ENCODE measurements at regions not wholly inside any gene's neighbourhood (a gene's known extent, or its start where the extent isn't known, plus 50 kb on each side); places are given as distances from the start of the nearest gene placed in this dataset.

GRCh38 chr2:201961401-201961800 lies 72.3 kb upstream of the FZD7 start:
- Histone ChIP-seq H3K4me3 (no peak overlapping the region), H3K27me3 (ENCODE audit: control insufficient read depth in 2 of 2, insufficient read depth in 2 of 2, low read length in 2 of 2) (peaks cover 5 to 36% of the 10 kb centered on the region in 2 experiments; a peak in 4 of 5 replicates), H2AFZ (ENCODE audit: low read depth, low read length) (no peak overlapping the region), H3K9me1 (ENCODE audit: control insufficient read depth, insufficient read depth, low read length) (no peaks in the 10 kb centered on the region), H3K27ac (ENCODE audit: extremely low read depth, low read depth, low read length) (no peak overlapping the region), H3K9me3 (replicated peaks; ENCODE audit: control insufficient read depth, insufficient read depth, low read depth, low read length) (no peaks in the 10 kb centered on the region), H4K20me1 (replicated peaks; ENCODE audit: control insufficient read depth, insufficient read depth, low read length) (no peaks in the 10 kb centered on the region), H3K79me2 (ENCODE audit: control insufficient read depth, insufficient read depth, low read length) (no peaks in the 10 kb centered on the region), H3K4me2 (ENCODE audit: insufficient read depth, low read length) (no peak overlapping the region), H3K36me3 (ENCODE audit: control insufficient read depth, insufficient read depth, low read length) (no peaks in the 10 kb centered on the region), H3K4me1 (replicated peaks in 1 of 2; ENCODE audit: control insufficient read depth in 2 of 2, insufficient read depth in 2 of 2, low read length in 2 of 2) (no peaks in the 10 kb centered on the region; a peak in 1 of 5 replicates), H3K9ac (ENCODE audit: insufficient read depth in 1 of 2, low read depth in 2 of 2, low read length in 2 of 2) (no peak overlapping the region)
- no peak for DNase-seq (ENCODE audit: extremely low read depth in 1 of 4, low spot score in 3 of 4)
- TF ChIP-seq FOXJ2 (tag; IDR thresholded peaks at IDR 0.05), result no peak
- TF ChIP-seq ZNF184 (CRISPR knock-in tag; IDR thresholded peaks at IDR 0.05), result no peak
- no peak for TF ChIP-seq SRSF9 (IDR thresholded peaks at IDR 0.05; ENCODE audit: borderline replicate concordance, low read depth, low read length)
- TF ChIP-seq POU5F1 (IDR thresholded peaks at IDR 0.05; ENCODE audit: borderline replicate concordance, low read depth, low read length, partially characterized antibody), result no peak
- no peak for TF ChIP-seq THAP12 (CRISPR knock-in tag; IDR thresholded peaks at IDR 0.05)
- no peak for TF ChIP-seq HLTF (IDR thresholded peaks at IDR 0.05)
- TF ChIP-seq TEAD2 (tag; IDR thresholded peaks at IDR 0.05), result no peak
- TF ChIP-seq NKRF (IDR thresholded peaks at IDR 0.05; ENCODE audit: borderline replicate concordance), result no peak
- no peak for TF ChIP-seq SAFB2 (IDR thresholded peaks at IDR 0.05; ENCODE audit: borderline replicate concordance, low read depth, low read length, severe bottlenecking)
- no peak for TF ChIP-seq TSHZ1 (CRISPR knock-in tag; IDR thresholded peaks at IDR 0.05)
- no peak for TF ChIP-seq STAT5A (IDR thresholded peaks at IDR 0.05; ENCODE audit: borderline replicate concordance, low read length)
- TF ChIP-seq USF1 (CRISPR knock-in tag; IDR thresholded peaks at IDR 0.05), result no peak
- in situ Hi-C loops (cut with MboI) (no loop called here), intact Hi-C loops (cut with micrococcal nuclease) (loop anchor here (5.0 kb wide), 1 partner anchor 99 kb away; no protein-coding TSS in a partner anchor)
- no peak for FAIRE-seq
- ChIA-PET POLR2A (interaction anchor here (0.7 kb wide), 1 partner anchor 10 kb away, joined by 3 read pairs; no protein-coding TSS in a partner anchor), CTCF (ENCODE audit: low intra/inter-chr PET ratio) (no interaction called here)
- BruUV-seq (replicated peaks), result no TSS peak
- no peak for ATAC-seq
- 7% methylated on average over 3 of the region's 3 CpGs for WGBS (ENCODE audit: insufficient coverage, low coverage, missing lambda C conversion rate)

Data from K562 (cell line).